ENCODE measurements at regions not wholly inside any gene's neighbourhood (a gene's known extent, or its start where the extent isn't known, plus 50 kb on each side); places are given as distances from the start of the nearest gene placed in this dataset.

DNA sequence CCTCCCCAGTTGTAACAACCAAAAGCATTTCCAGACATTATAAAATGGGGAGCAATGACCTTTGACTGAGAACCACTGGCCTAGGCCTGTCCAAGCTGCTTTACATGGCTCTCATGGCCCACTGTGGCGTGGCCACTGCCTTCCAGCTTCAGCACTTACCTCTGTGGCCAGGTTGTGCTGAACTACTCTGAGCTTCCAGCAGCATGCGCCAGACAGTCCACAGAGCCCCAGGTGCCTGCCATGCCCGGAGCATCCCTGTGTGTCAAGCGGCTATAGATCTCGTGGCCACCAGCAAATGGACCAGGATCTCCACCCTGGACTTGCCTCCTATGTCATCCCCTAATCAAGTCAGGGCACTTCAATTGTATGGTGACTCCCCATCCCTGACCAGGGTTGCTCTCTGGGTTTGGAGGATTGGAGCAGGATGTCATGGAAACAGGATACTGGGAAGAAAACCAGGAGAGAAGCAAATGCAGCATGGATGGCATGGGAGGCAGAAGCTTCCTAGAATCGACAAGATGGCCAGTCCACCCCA lies 199.7 kb downstream of the UACA start:
- TF ChIP-seq, protein P1, sequence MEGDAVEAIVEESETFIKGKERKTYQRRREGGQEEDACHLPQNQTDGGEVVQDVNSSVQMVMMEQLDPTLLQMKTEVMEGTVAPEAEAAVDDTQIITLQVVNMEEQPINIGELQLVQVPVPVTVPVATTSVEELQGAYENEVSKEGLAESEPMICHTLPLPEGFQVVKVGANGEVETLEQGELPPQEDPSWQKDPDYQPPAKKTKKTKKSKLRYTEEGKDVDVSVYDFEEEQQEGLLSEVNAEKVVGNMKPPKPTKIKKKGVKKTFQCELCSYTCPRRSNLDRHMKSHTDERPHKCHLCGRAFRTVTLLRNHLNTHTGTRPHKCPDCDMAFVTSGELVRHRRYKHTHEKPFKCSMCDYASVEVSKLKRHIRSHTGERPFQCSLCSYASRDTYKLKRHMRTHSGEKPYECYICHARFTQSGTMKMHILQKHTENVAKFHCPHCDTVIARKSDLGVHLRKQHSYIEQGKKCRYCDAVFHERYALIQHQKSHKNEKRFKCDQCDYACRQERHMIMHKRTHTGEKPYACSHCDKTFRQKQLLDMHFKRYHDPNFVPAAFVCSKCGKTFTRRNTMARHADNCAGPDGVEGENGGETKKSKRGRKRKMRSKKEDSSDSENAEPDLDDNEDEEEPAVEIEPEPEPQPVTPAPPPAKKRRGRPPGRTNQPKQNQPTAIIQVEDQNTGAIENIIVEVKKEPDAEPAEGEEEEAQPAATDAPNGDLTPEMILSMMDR (IDR thresholded peaks at IDR 0.05; ENCODE audit: control extremely low read depth in 1 of 3, insufficient read depth in 1 of 3, low read depth in 1 of 3, low read length in 3 of 3), result no peak
- TF ChIP-seq MAX (IDR thresholded peaks at IDR 0.05) (no peak), EP300 (IDR thresholded peaks at IDR 0.05; ENCODE audit: borderline replicate concordance in 1 of 2, low read depth in 2 of 2, low read length in 2 of 2) (no peak), HDAC2 (IDR thresholded peaks at IDR 0.05; ENCODE audit: borderline replicate concordance in 1 of 2, low read depth in 2 of 2, low read length in 2 of 2) (no peak)

All from H1 (cell line).